Hepatocyte (in vitro differentiated cells): ENCODE measurements at regions not wholly inside any gene's neighbourhood (a gene's known extent, or its start where the extent isn't known, plus 50 kb on each side); places are given as distances from the start of the nearest gene placed in this dataset.

Experiments
- DNase-seq: peaks from one replicate; pipeline ENCODE4 v3.0.0-alpha.2; 2016; ENCODE audit warnings: low spot score
- H2AFZ ChIP-seq: fragments of 200-600 bp; sonication (generic); 2 replicates; pipeline ENCODE4 v1.6.0; 2016; ENCODE audit warnings: antibody characterized with exemption, mild to moderate bottlenecking
- H3K27ac ChIP-seq: fragments of 200-600 bp; sonication (generic); 2 replicates; pipeline ENCODE4 v1.5.1; 2016; ENCODE audit warnings: mild to moderate bottlenecking
- H3K27me3 ChIP-seq: fragments of 200-600 bp; sonication (generic); 2 replicates; pipeline ENCODE4 v1.6.1; 2016
- H3K36me3 ChIP-seq: fragments of 200-600 bp; sonication (generic); replicated peaks from 2 replicates; pipeline ENCODE4 v1.5.1; 2016; ENCODE audit warnings: low read depth; ENCODE audit not compliant: insufficient read depth
- H3K4me1 ChIP-seq: fragments of 200-600 bp; sonication (generic); 2 replicates; pipeline ENCODE4 v1.5.1; 2016; ENCODE audit warnings: mild to moderate bottlenecking, moderate library complexity; ENCODE audit not compliant: insufficient read depth
- H3K4me2 ChIP-seq: fragments of 200-600 bp; sonication (generic); 2 replicates; pipeline ENCODE4 v1.6.0; 2016
- H3K4me3 ChIP-seq: fragments of 200-600 bp; sonication (generic); 2 replicates; pipeline ENCODE4 v1.5.1; 2016; ENCODE audit warnings: mild to moderate bottlenecking
- H3K79me2 ChIP-seq: fragments of 200-600 bp; sonication (generic); 2 replicates; pipeline ENCODE4 v1.6.0; 2017; ENCODE audit warnings: mild to moderate bottlenecking
- H3K9me2 ChIP-seq: fragments of 200-600 bp; sonication (generic); replicated peaks from 2 replicates; pipeline ENCODE4 v1.6.0; 2017; ENCODE audit warnings: mild to moderate bottlenecking; ENCODE audit not compliant: insufficient read depth
- H3K9me3 ChIP-seq: fragments of 200-600 bp; sonication (generic); 2 replicates; pipeline ENCODE4 v1.5.1; 2016; ENCODE audit warnings: low read depth, mild to moderate bottlenecking
- H4K20me1 ChIP-seq: fragments of 200-600 bp; sonication (generic); 2 replicates; pipeline ENCODE4 v1.6.0; 2016; ENCODE audit warnings: mild to moderate bottlenecking; ENCODE audit not compliant: insufficient read depth, poor library complexity, severe bottlenecking
- EZH2 ChIP-seq: fragments of 200-600 bp; sonication (generic); IDR thresholded peaks from 2 replicates; pipeline ENCODE4 v1.6.1; 2016; ENCODE audit warnings: antibody characterized with exemption, mild to moderate bottlenecking, borderline replicate concordance
- EZH2phosphoT487 ChIP-seq: fragments of 200-600 bp; sonication (generic); IDR thresholded peaks from one replicate; pipeline ENCODE4 v1.6.1; 2018; ENCODE audit warnings: antibody characterized with exemption, mild to moderate bottlenecking, low read depth, moderate library complexity; ENCODE audit not compliant: unreplicated experiment, severe bottlenecking
- WGBS: methylation state at CpG from one replicate; pipeline ENCODE4 v1.1.6; 2016; ENCODE audit warnings: low lambda C conversion rate; ENCODE audit errors: missing lambda C conversion rate; 5-methylcytosine and 5-hydroxymethylcytosine counted together
- TF ChIP-seq, protein P1 (sequence below): fragments of 200-600 bp; sonication (generic); IDR thresholded peaks from 2 replicates; pipeline ENCODE4 v1.5.1; 2016; ENCODE audit warnings: antibody characterized with exemption, mild to moderate bottlenecking; ENCODE audit not compliant: poor library complexity

DNA sequence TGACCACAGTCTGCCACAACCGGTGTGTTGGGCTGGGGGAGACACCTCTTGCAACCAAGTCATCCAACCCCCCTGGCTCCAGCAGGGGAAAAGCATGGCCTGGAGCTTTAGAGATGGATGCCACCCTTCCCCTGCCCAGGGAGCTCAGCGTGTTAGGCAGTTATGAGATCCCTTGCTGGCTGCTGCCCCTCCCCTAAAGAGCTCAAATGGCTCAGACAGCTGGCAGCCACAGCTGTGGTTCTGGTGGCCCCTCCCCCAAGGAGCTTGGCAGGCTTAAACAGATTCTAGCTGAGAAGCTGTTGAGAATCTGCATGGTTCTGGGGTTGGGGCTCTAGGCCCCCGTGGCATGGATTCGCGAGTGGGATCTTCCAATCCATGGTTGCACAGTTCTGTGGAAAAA lies 64.7 kb downstream of the TEX51 start:
- Histone ChIP-seq H3K9me3 (no peaks in the 10 kb centered on the region), H2AFZ (no peak overlapping the region), H3K4me3 (no peak overlapping the region), H3K79me2 (no peaks in the 10 kb centered on the region), H4K20me1 (no peaks in the 10 kb centered on the region), H3K4me1 (no peaks in the 10 kb centered on the region), H3K4me2 (no peak overlapping the region), H3K27ac (no peak overlapping the region), H3K9me2 (no peaks in the 10 kb centered on the region), H3K27me3 (no peaks in the 10 kb centered on the region), H3K36me3 (no peaks in the 10 kb centered on the region)
- DNase-seq: no peak
- WGBS: 96% methylated on average over 5 of the region's 5 CpGs
- TF ChIP-seq, protein P1, sequence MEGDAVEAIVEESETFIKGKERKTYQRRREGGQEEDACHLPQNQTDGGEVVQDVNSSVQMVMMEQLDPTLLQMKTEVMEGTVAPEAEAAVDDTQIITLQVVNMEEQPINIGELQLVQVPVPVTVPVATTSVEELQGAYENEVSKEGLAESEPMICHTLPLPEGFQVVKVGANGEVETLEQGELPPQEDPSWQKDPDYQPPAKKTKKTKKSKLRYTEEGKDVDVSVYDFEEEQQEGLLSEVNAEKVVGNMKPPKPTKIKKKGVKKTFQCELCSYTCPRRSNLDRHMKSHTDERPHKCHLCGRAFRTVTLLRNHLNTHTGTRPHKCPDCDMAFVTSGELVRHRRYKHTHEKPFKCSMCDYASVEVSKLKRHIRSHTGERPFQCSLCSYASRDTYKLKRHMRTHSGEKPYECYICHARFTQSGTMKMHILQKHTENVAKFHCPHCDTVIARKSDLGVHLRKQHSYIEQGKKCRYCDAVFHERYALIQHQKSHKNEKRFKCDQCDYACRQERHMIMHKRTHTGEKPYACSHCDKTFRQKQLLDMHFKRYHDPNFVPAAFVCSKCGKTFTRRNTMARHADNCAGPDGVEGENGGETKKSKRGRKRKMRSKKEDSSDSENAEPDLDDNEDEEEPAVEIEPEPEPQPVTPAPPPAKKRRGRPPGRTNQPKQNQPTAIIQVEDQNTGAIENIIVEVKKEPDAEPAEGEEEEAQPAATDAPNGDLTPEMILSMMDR: no peak
- TF ChIP-seq EZH2 (no peak), EZH2phosphoT487 (no peak)

DNA sequence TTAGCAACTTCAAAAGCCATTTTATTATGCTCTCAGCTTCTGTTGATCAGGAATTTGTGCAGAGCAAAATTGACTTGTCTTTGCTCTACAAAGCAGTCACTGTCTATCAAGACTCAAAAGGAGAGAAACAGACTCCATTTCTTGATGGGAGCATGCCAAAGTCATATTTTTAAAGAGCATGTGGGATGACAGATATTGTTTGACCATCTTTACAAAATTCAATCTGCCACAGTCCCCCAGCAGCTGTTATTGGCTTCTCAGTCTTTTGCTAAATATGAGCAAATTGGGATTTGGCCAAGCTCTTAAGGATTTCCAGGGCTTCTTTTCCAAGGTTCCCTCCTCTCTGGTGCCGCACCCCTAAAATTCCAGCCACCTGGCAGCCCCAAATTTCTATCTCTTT lies 67.9 kb downstream of the TEX51 start:
- 96% methylated on average over 1 of the region's 1 CpG for WGBS
- TF ChIP-seq, protein P1: no peak
- TF ChIP-seq EZH2 (no peak), EZH2phosphoT487 (no peak)
- no peak overlapping the region for H3K4me3 ChIP-seq

DNA sequence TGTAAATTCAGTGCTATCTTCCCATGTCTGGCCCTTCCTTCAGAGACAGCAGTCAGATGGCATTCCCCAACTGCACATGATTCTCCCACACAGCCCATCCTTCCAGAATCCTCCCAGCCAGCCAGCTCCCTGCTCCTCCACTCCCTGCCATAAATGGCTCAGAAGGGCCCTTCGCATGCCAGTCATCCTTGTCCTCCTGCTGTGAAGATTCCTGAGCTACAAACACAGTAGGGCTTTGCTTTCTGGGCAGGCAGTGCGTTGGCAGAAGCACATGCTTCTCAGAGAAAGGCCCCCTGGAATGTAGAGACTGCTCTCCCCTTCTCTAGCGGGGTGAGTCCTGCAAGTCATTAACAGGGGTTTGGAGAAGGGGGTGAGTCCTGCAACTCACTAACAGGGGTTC lies 71.9 kb downstream of the TEX51 start:
- DNase-seq: no peak
- WGBS: 49% methylated on average over 3 of the region's 3 CpGs
- H3K79me2 ChIP-seq: no peaks in the 10 kb centered on the region
- H2AFZ ChIP-seq: no peak overlapping the region
- peaks cover 6% of the 10 kb centered on the region for H3K27me3 ChIP-seq
- no peaks in the 10 kb centered on the region for H3K9me3 ChIP-seq
- no peaks in the 10 kb centered on the region for H4K20me1 ChIP-seq
- H3K4me2 ChIP-seq: no peak overlapping the region
- peaks cover 3% of the 10 kb centered on the region for H3K4me1 ChIP-seq
- H3K36me3 ChIP-seq: no peaks in the 10 kb centered on the region
- no peak overlapping the region for H3K27ac ChIP-seq
- no peak overlapping the region for H3K4me3 ChIP-seq
- no peak for TF ChIP-seq EZH2phosphoT487
- no peaks in the 10 kb centered on the region for H3K9me2 ChIP-seq

More for the DNA sequence above, 67.9 kb downstream of the TEX51 start:
- H3K27me3 ChIP-seq: peaks cover 6% of the 10 kb centered on the region
- DNase-seq: no peak
- no peak overlapping the region for H3K4me2 ChIP-seq
- no peaks in the 10 kb centered on the region for H3K9me2 ChIP-seq
- H2AFZ ChIP-seq: no peak overlapping the region
- H3K79me2 ChIP-seq: no peaks in the 10 kb centered on the region
- no peaks in the 10 kb centered on the region for H3K9me3 ChIP-seq
- H3K36me3 ChIP-seq: no peaks in the 10 kb centered on the region
- H3K27ac ChIP-seq: no peak overlapping the region
- no peaks in the 10 kb centered on the region for H4K20me1 ChIP-seq
- H3K4me1 ChIP-seq: no peaks in the 10 kb centered on the region

DNA sequence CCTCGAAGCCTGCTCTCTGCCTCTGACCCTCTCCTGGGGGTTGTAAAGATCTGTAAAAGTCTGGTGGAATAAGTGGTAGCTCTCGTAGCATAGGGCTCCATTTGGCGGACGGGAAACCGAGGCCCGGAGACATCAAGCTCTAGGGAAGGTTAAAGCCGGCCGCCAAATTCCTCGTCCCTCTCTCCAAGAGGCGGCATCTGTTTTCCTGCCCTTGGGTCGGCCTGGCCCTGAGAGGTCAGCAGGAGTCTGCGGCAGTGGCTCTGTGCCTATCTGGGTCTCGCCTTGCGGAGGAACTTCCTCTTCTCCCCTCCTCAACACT lies 72.4 kb downstream of the TEX51 start:
- Histone ChIP-seq H2AFZ (no peak overlapping the region), H3K4me1 (peaks cover 3% of the 10 kb centered on the region), H3K9me3 (no peaks in the 10 kb centered on the region), H3K4me2 (no peak overlapping the region), H3K4me3 (no peak overlapping the region), H3K27ac (no peak overlapping the region), H3K36me3 (no peaks in the 10 kb centered on the region), H4K20me1 (no peaks in the 10 kb centered on the region), H3K9me2 (no peaks in the 10 kb centered on the region), H3K27me3 (peaks cover 6% of the 10 kb centered on the region), H3K79me2 (no peaks in the 10 kb centered on the region)
- TF ChIP-seq EZH2phosphoT487 (no peak), EZH2 (no peak)
- TF ChIP-seq, protein P1: no peak
- no peak for DNase-seq
- WGBS: 86% methylated on average over 14 of the region's 14 CpGs
